Calu3 (cell line): ENCODE measurements at regions not wholly inside any gene's neighbourhood (a gene's known extent, or its start where the extent isn't known, plus 50 kb on each side); places are given as distances from the start of the nearest gene placed in this dataset.

Experiments
- BruUV-seq: library from RNA; stranded (reverse); fragments of 400-500 nt; replicated peaks from 2 replicates; lab custom pipeline; 2021; lab: Mats Ljungman, UMichigan
- CTCF ChIA-PET: fragments of 300-600 bp; sonication (Branson Sonifier 250); formaldehyde crosslinking; loops from one replicate; lab custom pipeline; 2022; ENCODE audit warnings: antibody characterized with exemption; lab: Charles Lee
- DNase-seq: peaks from one replicate; pipeline ENCODE4 v3.0.0; 2022
- H3K27ac Mint-ChIP-seq: one replicate; pipeline ENCODE4 v1.8.0; 2022; ENCODE audit warnings: mixed read lengths; ENCODE audit not compliant: unreplicated experiment
- H3K27me3 Mint-ChIP-seq: one replicate; pipeline ENCODE4 v1.8.0; 2022; ENCODE audit warnings: mixed read lengths; ENCODE audit not compliant: unreplicated experiment
- H3K36me3 Mint-ChIP-seq: one replicate; pipeline ENCODE4 v1.8.0; 2022; ENCODE audit warnings: mild to moderate bottlenecking, moderate library complexity, mixed read lengths; ENCODE audit not compliant: insufficient read depth, unreplicated experiment
- H3K4me1 Mint-ChIP-seq: one replicate; pipeline ENCODE4 v1.8.0; 2022; ENCODE audit warnings: mild to moderate bottlenecking, low read depth, mixed read lengths; ENCODE audit not compliant: unreplicated experiment
- H3K4me3 Mint-ChIP-seq: one replicate; pipeline ENCODE4 v1.8.0; 2022; ENCODE audit warnings: mild to moderate bottlenecking, low read depth, moderate library complexity, mixed read lengths; ENCODE audit not compliant: unreplicated experiment
- H3K9me3 Mint-ChIP-seq: one replicate; pipeline ENCODE4 v1.8.0; 2022; ENCODE audit warnings: low read depth, mixed read lengths; ENCODE audit not compliant: unreplicated experiment
- intact Hi-C: fragments of 100-400 bp; cut with micrococcal nuclease; formaldehyde crosslinking; loops from one replicate; pipeline ENCODE4 v1.10.0; 2022; ENCODE audit not compliant: unreplicated experiment
- TF ChIP-seq, protein P1 (sequence below): fragments of 200-600 bp; IDR thresholded peaks from one replicate; pipeline ENCODE4 v1.8.0; 2022; ENCODE audit warnings: antibody characterized with exemption; ENCODE audit not compliant: unreplicated experiment

DNA sequence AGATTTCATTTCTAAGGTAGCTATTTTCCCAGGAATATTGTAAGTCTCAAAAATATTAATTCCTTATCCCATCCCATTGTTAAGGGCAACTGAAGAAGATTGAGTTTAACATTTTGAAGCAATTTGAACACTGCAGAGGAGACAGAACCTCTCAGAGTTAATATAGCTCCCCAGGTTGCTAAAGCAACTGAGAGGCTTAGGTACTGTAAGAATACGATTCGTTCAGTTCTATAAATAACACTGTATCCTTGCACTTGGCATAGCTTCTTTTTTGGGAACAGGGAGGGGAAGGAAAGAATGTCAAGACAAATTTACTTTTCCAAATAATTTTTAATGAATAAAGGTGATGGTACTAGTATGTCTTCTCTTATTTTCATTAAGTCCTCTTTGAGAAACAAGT lies 658.4 kb upstream of the CELF2 start:
- Mint-ChIP-seq H3K27me3 (no peaks in the 10 kb centered on the region), H3K4me1 (no peaks in the 10 kb centered on the region), H3K27ac (no peak overlapping the region), H3K36me3 (no peaks in the 10 kb centered on the region), H3K4me3 (no peak overlapping the region), H3K9me3 (peaks cover 17% of the 10 kb centered on the region)
- BruUV-seq: no TSS peak
- DNase-seq: no peak
- CTCF ChIA-PET: no interaction called here
- TF ChIP-seq, protein P1, sequence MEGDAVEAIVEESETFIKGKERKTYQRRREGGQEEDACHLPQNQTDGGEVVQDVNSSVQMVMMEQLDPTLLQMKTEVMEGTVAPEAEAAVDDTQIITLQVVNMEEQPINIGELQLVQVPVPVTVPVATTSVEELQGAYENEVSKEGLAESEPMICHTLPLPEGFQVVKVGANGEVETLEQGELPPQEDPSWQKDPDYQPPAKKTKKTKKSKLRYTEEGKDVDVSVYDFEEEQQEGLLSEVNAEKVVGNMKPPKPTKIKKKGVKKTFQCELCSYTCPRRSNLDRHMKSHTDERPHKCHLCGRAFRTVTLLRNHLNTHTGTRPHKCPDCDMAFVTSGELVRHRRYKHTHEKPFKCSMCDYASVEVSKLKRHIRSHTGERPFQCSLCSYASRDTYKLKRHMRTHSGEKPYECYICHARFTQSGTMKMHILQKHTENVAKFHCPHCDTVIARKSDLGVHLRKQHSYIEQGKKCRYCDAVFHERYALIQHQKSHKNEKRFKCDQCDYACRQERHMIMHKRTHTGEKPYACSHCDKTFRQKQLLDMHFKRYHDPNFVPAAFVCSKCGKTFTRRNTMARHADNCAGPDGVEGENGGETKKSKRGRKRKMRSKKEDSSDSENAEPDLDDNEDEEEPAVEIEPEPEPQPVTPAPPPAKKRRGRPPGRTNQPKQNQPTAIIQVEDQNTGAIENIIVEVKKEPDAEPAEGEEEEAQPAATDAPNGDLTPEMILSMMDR: no peak
- intact Hi-C loops: no loop called here

GRCh38 chr10:10361301-10361885 lies 656.3 kb upstream of the CELF2 start:
- CTCF ChIA-PET: no interaction called here
- no peak for DNase-seq
- Mint-ChIP-seq H3K36me3 (no peaks in the 10 kb centered on the region), H3K4me1 (no peaks in the 10 kb centered on the region), H3K27ac (no peak overlapping the region), H3K4me3 (no peak overlapping the region), H3K27me3 (no peaks in the 10 kb centered on the region), H3K9me3 (peaks cover 14% of the 10 kb centered on the region)
- intact Hi-C loops: no loop called here
- TF ChIP-seq, protein P1: no peak
- BruUV-seq: no TSS peak

DNA sequence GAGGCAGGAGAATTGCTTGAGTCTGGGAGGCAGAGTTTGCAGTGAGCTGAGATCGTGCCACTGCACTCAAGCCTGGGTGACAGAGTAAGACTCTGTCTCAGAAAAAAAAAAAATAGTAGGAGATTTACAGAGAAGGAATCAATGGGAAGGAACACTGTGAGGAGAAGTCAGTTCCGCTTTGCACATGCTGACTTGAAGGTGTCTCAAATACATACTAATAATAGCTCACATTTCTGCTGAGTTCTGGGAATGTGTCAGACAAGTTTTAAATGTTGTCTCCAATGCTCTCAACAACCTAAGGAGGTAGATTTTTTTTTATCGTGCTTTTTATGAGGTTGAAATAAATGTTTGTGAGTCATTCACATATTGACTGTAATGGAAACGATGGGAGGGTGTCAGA lies 654.9 kb upstream of the CELF2 start:
- H3K27ac Mint-ChIP-seq: no peak overlapping the region
- no peaks in the 10 kb centered on the region for H3K36me3 Mint-ChIP-seq
- no peaks in the 10 kb centered on the region for H3K27me3 Mint-ChIP-seq
- intact Hi-C loops: no loop called here
- H3K9me3 Mint-ChIP-seq: peaks cover 18% of the 10 kb centered on the region
- TF ChIP-seq, protein P1: no peak
- no peak for DNase-seq
- H3K4me3 Mint-ChIP-seq: no peak overlapping the region
- CTCF ChIA-PET: no interaction called here
- H3K4me1 Mint-ChIP-seq: no peaks in the 10 kb centered on the region
- no TSS peak for BruUV-seq

DNA sequence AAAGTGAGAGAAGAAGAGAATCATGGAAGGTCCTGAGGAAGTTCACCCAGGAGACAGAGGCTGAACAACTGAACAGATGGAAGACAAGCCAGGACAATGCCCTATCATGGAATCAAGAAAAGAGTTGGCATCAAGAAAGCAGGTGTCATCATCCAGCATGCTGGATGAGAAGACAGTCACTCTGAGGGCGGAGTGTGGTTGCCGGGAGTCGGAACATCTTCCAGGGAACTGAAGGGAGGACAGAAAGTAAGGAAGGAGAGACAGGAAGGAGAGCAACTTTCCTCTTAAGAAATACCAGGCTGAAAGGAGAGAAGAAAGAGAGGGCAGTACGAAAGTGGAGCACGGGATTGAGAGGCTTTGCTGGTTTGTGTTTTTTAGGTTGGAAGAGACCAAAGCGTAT lies 654.5 kb upstream of the CELF2 start:
- intact Hi-C loops: no loop called here
- Mint-ChIP-seq H3K27me3 (no peaks in the 10 kb centered on the region), H3K4me1 (no peaks in the 10 kb centered on the region), H3K36me3 (no peaks in the 10 kb centered on the region), H3K9me3 (peaks cover 22% of the 10 kb centered on the region), H3K27ac (no peak overlapping the region), H3K4me3 (no peak overlapping the region)
- DNase-seq: no peak
- TF ChIP-seq, protein P1: no peak
- BruUV-seq: no TSS peak
- CTCF ChIA-PET: no interaction called here
